Hepatocyte (in vitro differentiated cells): ENCODE measurements at regions not wholly inside any gene's neighbourhood (a gene's known extent, or its start where the extent isn't known, plus 50 kb on each side); places are given as distances from the start of the nearest gene placed in this dataset.

ENCODE experiments used
- CTCF ChIP-seq: fragments of 200-600 bp; sonication (generic); IDR thresholded peaks from 2 replicates; pipeline ENCODE4 v1.5.1; 2016; ENCODE audit warnings: antibody characterized with exemption, mild to moderate bottlenecking; ENCODE audit not compliant: poor library complexity
- EZH2 ChIP-seq: fragments of 200-600 bp; sonication (generic); IDR thresholded peaks from 2 replicates; pipeline ENCODE4 v1.6.1; 2016; ENCODE audit warnings: antibody characterized with exemption, mild to moderate bottlenecking, borderline replicate concordance

- TF ChIP-seq CTCF, result no peak
- TF ChIP-seq EZH2, result no peak
These were observed 216.0 kb downstream of the DIPK2A start for GRCh38 chr3:144187531-144188210.
